ENCODE measurements at regions not wholly inside any gene's neighbourhood (a gene's known extent, or its start where the extent isn't known, plus 50 kb on each side); places are given as distances from the start of the nearest gene placed in this dataset.

DNA sequence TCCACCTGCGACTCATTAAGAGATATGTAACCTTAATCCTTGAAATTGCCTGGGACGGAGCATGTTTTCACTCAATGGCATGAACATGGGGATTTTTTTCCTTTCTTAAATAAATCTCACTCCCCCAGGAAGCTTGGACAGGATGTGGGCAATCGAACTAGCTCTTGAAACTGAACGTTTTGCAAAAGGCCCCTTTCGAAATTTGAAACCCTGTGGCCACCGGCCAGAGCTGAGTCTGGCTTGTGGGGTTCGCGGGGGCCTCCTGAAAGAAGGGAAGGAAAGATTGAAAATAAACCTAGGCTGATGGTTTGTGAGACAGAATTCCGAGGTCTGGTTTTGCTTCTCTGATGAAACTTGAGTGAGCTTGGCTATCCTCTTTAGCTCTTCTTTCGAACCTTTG is 101.4 kb upstream of the RTL1 start:
- ChIA-PET POLR2A (no interaction called here), CTCF (no interaction called here)
- no peak overlapping the region for H3K4me3 ChIP-seq (ENCODE audit: low read depth, low read length)
- no peak for DNase-seq (ENCODE audit: low read depth, low spot score)
- TF ChIP-seq, protein P1, sequence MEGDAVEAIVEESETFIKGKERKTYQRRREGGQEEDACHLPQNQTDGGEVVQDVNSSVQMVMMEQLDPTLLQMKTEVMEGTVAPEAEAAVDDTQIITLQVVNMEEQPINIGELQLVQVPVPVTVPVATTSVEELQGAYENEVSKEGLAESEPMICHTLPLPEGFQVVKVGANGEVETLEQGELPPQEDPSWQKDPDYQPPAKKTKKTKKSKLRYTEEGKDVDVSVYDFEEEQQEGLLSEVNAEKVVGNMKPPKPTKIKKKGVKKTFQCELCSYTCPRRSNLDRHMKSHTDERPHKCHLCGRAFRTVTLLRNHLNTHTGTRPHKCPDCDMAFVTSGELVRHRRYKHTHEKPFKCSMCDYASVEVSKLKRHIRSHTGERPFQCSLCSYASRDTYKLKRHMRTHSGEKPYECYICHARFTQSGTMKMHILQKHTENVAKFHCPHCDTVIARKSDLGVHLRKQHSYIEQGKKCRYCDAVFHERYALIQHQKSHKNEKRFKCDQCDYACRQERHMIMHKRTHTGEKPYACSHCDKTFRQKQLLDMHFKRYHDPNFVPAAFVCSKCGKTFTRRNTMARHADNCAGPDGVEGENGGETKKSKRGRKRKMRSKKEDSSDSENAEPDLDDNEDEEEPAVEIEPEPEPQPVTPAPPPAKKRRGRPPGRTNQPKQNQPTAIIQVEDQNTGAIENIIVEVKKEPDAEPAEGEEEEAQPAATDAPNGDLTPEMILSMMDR (IDR thresholded peaks at IDR 0.05; ENCODE audit: insufficient read depth, low read length, missing control alignments), result no peak

DNA sequence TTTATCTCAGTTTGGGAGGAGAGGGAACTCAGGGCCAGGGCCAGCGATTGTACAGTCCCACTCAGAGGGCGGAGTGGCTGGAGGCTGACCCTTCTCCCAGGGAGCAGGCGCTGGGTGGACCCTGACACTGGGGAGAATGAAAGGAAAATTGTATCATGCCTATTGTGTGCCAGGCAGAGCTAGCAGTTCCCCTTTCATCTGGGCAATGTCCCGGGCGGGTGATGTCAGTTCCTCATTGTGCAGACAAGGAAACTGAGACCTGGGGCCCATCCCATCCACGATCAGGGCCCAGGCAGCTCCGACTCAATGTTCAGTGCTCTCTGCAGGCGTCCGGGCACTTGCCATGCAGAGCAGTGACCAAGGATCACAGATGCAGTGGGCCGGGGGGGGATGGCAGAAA is 101.9 kb upstream of the RTL1 start:
- TF ChIP-seq, protein P1 (IDR thresholded peaks at IDR 0.05; ENCODE audit: insufficient read depth, low read length, missing control alignments), result no peak
- ChIA-PET POLR2A (no interaction called here), CTCF (no interaction called here)
- H3K4me3 ChIP-seq (ENCODE audit: low read depth, low read length), result no peak overlapping the region
- DNase-seq (ENCODE audit: low read depth, low spot score), result no peak

DNA sequence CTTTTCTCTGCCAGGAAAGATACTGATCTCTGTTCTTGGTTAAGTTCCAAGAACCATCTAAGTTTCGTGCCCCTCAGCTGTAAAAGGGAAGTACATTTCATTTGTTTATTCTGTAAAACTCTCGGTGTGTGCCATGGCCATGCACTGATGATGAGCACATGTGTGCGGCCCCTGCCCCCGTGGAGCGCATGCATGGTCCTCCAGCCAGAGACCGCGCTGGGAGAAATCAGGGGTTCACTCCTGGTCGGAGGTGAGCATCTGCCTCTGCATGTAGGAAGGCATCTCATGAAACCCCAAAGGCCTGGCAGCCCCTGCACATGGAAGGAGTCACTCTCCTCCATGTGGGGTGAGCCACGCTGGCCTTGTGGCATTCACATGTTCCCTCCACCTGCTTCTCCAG is 102.5 kb upstream of the RTL1 start:
- TF ChIP-seq, protein P1 (IDR thresholded peaks at IDR 0.05; ENCODE audit: insufficient read depth, low read length, missing control alignments), result no peak
- H3K4me3 ChIP-seq (ENCODE audit: low read depth, low read length), result no peak overlapping the region
- POLR2A ChIA-PET, result no interaction called here
- CTCF ChIA-PET, result no interaction called here
- no peak for DNase-seq (ENCODE audit: low read depth, low spot score)

DNA sequence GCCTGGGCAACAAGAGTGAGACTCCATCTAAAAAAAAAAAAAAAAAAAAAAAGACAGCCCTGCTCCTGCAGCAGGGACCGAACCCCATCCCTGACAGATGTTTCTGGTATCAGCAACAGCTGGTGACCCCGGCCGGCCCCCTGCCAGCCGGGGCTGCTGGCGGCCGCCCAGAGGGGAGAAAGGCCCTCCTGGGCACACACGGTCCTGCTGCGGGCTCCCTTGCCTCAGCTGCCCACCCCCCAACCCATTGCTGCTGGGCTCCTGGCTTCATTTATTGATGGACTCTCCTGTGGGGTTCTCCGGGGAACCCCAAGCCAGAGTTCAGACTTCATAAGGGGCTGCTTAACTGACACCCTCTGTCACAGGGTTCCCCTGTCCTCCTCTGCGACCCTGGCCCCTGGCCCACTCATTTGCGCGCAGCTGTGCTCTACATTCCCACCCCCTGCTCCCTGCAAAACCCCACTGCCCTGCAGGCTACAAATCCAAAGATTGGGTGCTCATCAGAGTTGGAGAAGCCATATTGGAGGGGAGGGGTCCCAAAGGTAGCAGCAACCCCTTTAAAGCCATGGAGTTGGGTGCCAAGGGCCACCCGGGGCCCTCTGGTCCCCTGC is 103.6 kb upstream of the RTL1 start:
- DNase-seq (ENCODE audit: low read depth, low spot score), result no peak
- ChIA-PET CTCF (interaction anchor here (0.6 kb wide), 1 partner anchor 141 kb away, joined by 3 read pairs; no protein-coding TSS in a partner anchor), POLR2A (interaction anchor here (0.7 kb wide), 1 partner anchor 378 kb away, joined by 4 read pairs; no protein-coding TSS in a partner anchor)
- H3K4me3 ChIP-seq (ENCODE audit: low read depth, low read length), result no peak overlapping the region
- TF ChIP-seq, protein P1 (IDR thresholded peaks at IDR 0.05; ENCODE audit: insufficient read depth, low read length, missing control alignments), result no peak

DNA sequence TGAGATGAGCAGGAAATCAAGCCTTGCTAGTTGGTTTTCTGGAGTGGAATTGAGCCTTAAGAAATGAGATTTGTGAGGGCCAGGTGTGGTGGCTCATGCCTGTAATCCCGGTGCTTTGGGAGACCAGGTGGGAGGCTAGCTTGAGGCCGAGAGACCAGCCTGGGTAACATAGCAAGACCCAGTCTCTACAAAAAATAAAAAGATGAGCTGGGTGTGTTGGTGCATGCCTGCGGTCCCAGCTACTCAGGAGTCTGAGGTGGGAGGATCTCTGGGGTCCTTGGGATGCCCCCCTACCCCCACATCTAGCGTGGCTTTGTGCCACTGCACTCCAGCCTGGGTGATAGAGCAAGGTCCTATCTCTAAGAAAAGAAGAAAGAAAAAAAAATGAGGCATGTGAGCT is 104.2 kb upstream of the RTL1 start:
- no peak overlapping the region for H3K4me3 ChIP-seq (ENCODE audit: low read depth, low read length)
- POLR2A ChIA-PET, result no interaction called here
- TF ChIP-seq, protein P1 (IDR thresholded peaks at IDR 0.05; ENCODE audit: insufficient read depth, low read length, missing control alignments), result no peak
- CTCF ChIA-PET, result no interaction called here
- no peak for DNase-seq (ENCODE audit: low read depth, low spot score)

DNA sequence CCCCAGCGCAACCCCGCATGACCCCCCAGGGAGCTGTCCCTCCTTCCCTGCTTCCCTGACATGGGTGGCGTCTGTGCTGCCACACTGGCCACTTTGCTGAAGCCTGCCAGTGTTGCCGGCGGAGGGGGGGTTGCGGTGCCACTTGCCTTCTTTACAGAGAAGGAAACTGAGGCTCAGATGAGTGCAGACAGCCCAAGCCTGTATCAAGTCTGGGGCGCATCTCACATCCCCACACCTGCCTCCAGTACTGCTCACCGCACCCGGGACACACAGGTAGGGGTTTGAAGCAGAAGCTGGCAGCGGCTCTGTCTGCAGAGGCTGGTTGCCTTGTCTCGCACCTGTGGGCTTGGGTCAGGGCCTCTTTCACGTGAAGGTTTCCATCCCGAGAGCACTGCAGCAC is 104.7 kb upstream of the RTL1 start:
- ChIA-PET POLR2A (interaction anchor here (0.6 kb wide), 1 partner anchor 521 kb away, joined by 3 read pairs; no protein-coding TSS in a partner anchor), CTCF (interaction anchor here (1.1 kb wide), 1 partner anchor 8 kb away, joined by 3 read pairs; no protein-coding TSS in a partner anchor)
- TF ChIP-seq, protein P1 (IDR thresholded peaks at IDR 0.05; ENCODE audit: insufficient read depth, low read length, missing control alignments), result no peak
- H3K4me3 ChIP-seq (ENCODE audit: low read depth, low read length), result no peak overlapping the region
- DNase-seq (ENCODE audit: low read depth, low spot score), result no peak

Measured in AG04449 (cell line).